Activated T-cell treated with anti-CD3 and anti-CD28 coated beads for 48 hours (primary cell): ENCODE measurements at regions not wholly inside any gene's neighbourhood (a gene's known extent, or its start where the extent isn't known, plus 50 kb on each side); places are given as distances from the start of the nearest gene placed in this dataset.
"Not testable (repeated sequence)": the region's sequence is repeated elsewhere in the genome, so short reads cannot be mapped to it uniquely, and the experiment has no call there.

Experiments used
- DNase-seq: peaks from one replicate; pipeline ENCODE4 v3.0.0-alpha.2; 2020; ENCODE audit warnings: low read depth

DNA sequence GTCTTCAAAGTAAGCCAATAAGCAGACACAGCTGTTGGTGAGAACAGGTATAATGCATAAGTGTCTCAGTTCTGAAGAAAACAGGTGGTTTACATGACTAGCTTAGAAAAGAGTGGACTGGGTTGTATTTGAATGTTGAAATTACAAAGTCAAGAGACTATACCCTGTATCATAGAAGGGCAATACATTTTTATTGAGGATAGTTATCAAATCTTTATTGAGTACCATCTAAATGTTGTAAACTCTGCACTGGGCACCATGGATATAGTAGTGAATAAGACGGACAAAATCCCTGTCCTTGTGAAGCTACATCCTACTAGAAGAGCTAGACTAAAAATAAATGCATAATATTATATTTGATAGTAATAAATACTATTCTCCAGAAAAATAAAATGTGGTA is 88.5 kb upstream of the CDC42EP3 start:
- DNase-seq, result not testable (repeated sequence)

DNA sequence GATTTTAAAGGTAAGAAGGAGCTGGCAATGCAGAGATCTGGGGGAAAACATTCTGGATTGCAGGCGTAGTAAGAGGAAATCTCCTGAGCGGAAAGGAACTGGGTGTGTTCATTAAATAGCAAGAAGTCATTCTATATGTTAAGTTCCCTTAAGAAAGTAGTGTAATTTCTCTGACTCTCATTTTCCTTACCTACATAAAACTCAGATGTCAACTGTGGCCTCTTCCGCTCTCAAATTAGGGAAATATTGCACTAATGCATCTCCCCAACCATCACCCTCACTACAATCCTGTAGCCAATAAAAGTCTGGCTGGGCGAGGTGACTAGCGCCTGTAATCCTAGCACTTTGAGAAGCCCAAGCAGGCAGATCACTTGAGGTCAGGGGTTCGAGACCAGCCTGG is 89.0 kb upstream of the CDC42EP3 start:
- DNase-seq, result no peak

DNA sequence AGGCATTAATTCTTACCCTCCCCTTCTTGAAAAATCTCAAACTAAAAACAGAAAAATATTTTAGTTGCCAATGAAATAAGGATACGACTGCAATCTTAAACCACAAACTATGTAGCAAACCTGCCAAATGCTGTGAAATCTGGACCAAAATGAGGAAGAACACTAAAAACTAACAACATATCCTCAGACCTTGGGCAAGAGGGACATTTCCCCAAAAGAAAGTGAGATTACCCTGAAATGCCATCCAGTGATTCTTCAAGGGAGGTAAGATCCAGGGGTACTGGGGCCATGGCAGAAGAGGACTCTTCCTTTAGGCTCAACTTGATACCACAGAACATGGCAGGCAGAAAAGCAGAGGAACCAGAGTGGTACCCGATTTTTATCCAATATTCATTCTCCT is 90.8 kb upstream of the CDC42EP3 start:
- not testable (repeated sequence) for DNase-seq

DNA sequence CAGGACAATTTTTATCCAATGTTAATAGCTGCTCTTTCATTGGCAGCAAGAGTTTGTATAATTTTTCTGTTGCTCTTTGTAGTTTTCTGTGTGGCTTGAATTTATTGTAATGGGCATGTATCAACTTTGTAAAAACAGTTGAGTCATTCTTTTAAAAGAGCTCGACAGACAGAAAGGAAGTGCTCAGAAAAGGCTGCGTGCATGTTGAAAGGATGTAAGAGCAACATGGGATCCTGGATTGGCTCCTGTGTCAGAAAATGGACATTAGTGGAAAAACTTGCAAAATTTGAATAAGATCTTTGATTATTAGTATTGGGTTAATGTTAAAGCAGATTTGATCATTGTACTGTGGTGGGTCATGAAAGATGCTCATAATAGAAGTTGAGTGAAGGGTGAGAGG is 93.3 kb upstream of the CDC42EP3 start:
- no peak for DNase-seq

DNA sequence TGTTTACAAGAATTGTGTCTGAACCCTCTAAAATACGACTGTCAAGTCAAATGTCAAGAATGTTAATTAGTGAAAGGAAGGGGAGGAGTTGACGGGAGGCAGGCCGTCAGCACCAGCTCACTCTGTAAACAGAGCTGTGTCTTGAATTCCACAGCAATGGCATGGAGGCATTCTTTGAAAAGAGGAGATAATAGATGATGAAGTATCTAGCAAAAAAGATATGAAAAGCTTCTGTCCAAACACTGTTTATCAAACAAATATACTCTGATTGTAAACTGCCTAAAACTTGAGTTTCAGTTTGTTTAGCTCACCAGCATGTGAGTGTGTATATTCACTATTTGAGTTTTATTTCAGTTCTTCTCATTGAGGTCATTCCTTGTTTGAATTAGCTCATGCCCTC is 94.7 kb upstream of the CDC42EP3 start:
- no peak for DNase-seq

DNA sequence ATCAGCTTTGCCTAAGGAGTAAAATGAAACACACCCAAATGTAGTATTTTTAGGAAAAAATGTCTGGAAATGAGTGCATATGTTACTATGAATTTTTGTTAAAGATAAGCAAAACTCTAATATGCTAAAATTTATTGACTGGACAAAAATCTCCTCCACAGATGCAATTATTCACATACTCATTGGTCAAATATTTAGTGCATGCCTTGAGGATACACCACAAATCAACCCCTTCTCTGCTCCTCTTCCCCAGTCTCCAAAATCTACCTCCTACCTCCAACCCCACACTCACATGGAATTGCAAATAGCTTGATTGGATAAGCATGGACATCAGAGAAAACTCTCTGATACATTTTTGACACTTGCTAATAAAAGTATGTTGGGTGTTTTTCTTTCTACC is 95.6 kb upstream of the CDC42EP3 start:
- no peak for DNase-seq

DNA sequence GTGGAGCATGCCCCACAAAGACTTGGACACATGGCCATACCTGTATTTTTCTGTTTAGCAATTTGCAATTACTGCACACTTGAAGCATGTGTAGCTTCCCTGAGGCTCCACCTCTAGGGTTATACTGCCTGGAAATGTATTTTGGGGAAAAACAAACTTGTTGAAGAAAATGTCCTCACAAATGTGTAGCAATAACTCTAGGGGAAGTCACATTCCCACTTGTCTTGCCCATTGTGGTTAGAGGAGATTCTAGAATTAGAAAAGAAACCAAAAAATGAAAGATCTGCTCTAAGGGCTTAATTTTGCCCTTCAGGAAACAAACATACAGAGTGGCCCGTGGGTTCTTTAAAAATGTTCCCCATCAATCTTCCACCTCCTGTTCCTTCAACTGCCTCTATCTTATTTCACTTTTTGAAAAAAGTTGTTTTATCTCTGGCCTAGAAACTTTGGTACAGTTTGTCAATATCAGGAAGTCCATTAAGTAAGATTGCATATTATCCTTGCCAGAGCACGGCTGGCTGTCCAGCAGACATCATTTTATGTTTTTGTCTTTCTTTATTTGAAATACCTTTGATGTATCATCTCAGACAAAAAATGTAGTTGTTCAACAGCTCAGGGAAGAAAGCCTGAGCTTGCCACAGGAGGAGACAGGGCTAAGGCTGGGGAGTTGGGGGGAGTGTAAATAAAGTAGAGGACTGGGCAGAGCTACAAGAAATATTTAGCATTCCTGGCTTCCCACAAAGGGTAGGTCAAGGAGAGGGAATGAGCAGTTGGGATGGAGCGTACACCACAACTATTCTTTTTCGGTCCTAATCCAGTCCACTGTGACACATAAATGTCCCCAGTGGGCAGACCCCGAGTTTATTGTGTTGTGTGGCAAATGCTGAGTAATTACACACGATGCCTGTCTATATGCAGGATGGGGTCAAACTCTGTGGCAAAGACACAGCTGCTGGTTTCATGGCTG is 96.8 kb upstream of the CDC42EP3 start:
- DNase-seq, result no peak

DNA sequence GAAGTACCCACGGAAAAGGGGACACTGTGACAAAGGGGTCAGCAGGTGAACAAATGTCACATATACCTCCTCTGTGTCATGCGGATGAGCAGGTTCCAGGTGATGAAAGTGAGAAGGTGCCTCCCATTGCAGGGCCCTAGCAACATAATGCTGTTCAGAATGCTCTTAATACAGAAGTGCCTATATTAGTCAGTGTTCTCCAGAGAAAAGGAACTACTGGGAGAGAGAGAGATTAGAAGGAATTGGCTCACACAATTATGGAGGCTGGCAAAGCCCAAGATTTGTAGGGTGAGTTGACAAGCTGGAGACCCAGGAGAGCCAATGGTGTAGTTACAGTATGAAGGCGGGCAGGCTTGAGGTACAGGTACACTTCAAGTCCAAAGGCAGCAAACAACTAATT is 98.1 kb upstream of the CDC42EP3 start:
- DNase-seq, result no peak

DNA sequence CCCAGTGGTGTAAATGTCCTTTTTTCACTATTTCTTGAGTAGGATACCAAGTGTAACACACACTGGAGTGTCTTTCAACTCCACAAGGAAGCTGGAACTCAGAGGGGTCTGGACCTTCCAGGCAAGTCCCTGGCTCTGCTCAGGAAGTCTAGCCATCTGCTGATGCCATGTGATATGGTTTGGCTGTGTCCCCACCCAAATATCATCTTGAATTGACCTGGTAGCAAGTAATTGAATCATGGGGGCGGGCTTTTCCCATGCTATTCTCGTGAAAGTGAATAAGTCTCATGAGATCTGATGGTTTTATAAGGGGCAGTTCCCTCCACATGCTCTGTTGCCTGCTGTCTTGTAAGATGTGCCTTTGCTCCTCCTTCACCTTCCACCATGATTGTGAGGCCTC is 99.4 kb upstream of the CDC42EP3 start:
- DNase-seq, result no peak

DNA sequence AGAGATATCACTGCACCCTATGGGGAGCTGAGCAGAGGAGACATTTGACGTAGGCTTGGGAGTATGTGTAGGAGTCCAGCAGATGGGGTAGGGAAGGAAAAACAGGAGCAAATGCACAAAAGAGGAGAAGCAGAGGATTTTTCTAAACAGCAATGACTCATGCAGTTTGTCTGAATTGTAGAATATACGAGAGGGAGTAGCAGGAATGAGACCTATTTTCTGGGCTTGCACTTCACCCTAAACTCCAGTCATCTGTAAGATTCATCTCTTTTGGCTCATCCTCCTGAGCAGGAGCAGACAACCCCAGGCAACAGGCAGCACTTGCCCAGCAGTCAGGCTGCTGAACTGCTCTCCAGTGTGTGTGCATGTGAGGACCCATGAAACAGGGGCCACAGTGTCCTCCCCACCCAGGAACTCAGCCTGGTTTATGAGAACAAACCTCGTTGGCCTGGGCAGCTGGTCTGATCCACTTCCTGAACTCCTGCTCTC is 100.2 kb upstream of the CDC42EP3 start:
- DNase-seq, result no peak

DNA sequence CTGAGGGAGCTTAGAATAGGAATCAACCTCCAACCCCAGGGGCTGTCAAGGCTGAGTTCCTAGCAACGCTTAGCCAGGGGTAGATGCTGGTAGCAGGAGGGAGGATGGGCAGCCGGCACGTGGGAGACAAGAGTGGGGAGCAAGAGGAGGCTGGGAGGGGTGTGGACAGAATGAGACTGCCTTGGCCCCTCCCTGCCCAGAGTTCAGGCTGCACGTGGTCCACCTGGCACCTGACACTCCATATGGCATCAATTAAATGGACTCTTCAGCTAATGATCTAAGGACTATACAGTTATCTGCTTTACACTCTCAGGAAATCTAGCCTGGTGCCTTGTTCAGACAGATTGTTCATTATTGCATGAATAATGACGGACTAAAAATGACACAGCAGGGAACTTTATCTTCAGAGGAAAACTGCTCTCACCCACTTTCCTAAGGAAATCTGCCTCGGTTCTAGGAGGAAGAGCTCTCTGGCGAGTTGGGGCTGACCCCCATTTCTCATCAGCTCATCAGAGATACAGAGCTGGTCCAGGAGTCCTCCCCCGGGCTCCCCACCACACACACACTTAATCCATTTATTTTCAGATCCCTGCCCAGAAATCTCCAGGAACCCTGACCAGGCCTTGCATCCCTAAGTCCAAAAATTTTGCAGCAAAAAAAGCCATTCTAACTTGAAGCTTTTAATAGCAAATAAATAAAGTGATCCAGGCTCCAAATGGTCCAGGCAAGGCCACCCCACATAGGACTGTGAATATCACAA is 102.1 kb upstream of the CDC42EP3 start:
- DNase-seq, result no peak

DNA sequence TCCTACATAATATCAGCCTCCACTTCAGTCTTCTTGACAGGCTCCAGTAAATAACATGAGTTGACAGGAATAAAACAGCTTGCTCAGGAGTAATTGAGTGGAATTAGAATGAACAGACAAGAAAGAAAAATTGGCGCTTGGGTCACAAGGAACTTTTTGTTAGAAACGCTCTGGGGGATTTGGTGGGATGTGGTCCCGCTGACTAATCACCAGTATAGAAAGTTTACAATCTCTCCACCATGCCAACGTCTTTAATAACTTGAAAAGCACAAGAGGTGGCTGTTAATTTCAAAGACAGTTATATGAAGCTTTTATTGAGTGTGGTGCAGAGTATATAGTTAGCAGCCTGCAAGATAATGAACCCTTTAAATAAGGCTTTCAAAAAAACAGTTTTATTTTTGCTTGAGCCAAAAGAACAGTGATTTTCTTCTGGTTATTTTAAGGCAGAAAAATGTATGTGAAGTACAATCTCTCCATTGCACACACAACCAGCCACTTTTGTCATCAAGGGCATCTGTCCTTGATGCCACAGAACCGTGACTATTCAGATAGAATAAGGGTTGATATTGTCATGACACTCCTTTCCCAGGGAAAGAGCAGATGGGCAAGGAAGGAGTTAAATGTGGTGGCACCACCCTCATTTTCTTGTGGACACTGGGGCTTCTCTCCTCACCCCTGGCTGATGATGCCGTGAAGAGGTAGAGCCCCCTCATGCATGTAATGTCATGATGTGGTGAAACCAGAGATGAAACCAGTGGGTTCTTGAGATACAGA is 102.9 kb upstream of the CDC42EP3 start:
- not testable (repeated sequence) for DNase-seq

DNA sequence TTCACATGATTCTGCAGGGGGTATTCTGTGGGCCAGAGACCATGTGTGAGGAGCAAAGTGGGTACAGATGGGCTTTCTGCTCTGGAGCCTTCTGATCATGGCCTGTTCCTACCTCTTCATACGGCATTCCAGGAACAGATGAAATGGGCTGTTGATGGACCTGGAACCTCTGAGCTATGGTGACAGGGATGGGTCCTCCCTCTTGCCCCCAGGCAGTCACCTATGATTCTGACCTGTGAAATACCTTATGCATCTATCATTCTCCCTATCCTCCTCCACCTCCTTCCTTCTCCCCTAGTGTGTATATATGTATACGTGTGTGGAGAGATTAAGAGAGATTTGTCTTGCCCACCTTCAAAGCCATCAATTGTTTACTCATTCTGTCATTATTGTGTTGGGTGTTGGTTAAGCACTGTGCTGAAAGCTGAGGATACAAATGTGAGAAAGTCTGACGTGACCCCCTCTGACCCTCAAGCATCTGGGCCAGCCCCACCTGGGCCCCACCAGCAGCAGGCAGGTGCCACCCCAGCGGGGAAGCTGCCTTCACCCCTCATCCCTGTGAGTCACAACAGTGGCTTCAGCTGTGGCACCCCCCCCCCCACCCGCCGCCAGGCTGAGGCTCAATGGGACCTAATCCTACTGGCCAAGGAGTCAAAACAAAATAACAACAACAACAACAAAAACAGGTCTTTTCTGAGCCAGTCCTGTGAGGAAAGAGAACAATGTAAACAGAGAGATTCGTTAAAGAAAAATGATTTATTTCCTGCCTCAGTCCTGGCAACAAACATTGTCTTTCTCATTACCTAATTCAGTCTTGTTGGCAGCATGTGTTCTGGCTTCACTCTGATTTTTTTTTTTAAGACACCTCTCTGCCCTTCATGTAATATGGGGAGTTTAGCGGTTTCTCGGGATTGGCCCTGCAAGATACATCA is 103.8 kb upstream of the CDC42EP3 start:
- no peak for DNase-seq

DNA sequence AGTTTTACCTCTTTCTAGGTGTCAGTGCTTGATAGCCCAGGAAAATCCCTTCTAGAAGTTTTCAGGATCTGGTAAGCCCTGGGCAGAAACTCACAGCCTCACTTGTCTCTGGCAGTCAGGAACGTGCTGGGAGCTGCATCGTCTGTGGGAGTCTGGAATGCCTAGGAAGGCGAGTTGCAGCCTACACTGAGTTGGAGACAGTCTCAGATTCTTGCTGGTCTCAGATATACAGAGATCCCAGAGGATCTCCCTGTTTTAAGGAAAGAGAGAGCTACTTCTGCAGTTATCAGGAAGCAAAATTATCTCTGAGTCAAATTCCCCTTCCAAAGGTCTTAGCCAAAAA is 104.4 kb upstream of the CDC42EP3 start:
- no peak for DNase-seq

DNA sequence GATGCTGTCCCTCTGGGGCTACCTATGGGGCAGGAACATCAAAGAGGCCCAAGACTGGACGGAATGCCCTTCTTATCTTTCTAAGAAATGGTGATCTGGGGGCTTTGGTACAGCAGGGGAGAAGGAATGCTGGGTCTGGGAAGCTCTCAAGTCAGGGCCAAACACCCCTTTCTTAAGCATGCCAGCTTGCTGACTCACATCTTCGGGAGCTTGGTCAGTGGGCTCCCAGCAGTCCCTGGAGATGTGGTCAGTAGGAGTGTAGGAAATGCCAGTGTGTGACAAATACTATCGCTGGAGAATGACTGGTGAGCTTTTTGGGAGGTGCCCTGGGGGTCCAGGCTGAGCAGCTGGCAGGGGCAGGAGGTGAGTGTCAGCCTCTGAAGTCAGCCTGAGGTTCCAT is 105.0 kb upstream of the CDC42EP3 start:
- no peak for DNase-seq

DNA sequence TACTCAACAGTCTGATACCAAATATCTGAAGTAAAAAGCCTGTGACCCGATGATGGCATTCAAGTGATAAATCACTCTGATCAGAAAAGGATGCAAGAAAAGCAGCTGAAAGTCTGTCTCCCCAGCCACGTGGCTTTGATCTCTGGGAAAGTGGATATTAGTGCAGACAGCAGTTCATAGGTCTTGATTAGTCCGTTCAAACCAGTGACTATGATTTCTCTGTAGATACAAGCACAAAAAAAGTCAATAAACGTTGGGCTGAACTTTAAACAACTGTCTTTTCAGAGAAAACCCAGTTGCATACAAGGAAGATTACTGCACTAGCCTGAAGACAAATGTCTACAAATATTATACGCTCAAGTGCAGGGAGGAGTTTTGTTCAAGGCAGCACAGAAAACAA is 107.7 kb upstream of the CDC42EP3 start:
- DNase-seq, result no peak

DNA sequence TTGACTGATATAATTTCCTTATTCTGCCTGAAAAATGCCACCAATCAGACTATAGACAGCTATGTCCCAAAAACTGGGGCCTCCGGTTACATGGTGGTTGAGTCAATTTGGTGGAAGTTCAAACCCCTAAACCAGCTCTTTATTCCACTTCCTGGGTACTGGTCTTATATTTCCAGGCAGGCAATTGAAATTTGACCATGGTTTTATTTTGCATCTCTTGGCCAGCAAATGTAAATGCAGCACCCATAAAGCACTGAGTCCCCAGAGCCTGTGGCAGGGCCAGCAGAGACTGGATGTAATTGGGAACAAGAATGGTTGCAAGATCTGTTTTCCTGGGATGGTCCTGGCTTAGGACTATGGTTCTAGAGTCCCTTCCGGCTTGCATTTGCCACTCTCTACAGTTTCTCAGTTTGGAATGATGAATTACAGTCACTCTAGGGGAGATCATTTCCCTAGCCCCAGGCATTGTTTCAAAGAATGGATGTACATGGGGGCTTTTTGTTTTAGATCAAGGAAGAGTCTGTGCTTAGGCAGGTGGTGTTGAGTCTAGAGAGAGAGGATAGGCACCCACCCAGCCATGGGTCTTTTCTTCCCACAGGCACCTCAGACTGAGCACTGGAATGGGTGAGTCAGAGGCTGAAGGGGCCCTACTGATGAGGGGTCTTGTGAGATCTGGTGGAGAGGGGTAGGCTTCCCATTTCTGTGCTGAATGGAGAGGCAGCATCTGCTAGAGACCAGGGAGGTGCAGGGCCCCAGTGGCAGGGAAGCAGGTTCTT is 108.4 kb upstream of the CDC42EP3 start:
- DNase-seq, result no peak

DNA sequence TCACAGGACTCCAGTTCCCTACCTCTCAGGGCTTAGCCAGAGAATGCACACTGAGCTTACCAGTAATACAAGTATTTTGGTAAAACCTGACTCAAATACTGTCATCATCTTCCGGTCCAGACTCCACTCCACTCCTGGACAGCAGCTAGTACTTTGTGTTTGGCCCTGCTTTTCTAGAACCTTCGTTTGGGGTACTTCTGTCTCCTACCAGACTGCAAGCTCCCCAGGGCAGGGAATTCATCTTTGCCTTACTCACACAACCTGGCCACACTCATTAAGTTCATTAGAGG is 108.9 kb upstream of the CDC42EP3 start:
- no peak for DNase-seq

DNA sequence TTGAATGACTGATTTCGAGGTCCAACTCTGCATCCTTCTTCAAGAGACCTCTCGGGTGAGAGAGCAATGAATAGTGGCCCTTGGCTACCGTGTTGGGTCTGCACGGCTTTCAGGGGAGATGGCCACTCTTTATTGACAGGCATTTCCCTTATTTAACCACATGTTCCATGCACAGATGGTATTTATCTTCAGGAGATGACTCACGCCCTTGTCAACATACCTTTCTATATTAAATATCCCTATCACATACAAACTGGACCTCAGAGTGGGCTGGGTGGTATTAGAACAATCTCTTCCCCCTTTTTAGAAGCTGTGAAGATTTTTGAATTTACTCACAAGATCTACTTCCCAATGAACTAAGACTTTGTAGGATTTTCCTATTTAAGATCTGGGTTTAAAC is 109.6 kb upstream of the CDC42EP3 start:
- no peak for DNase-seq

DNA sequence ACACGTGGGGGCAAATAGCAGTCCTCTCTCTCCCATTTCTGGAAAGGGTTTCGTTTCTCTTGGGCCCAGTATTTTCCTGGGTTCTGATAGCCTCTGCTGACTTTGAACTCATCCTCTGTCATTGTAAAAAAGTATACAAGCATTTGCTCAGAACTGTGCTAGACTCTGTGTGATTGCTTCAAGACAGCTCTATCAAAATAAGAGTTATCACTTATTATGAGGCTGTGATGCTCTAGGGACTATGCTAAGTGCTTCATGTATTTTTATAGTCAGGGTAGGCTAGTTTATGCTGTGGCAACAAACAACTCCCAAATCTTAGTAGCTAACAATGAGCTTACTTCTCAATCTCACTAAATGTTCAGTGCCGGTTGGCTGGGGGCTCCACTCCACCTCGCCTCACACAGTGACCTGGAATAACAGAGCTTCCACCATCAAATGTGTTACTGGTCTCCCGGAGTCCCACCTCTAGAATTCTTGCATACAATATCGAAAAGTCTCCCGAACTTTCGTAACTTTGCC is 110.8 kb upstream of the CDC42EP3 start:
- DNase-seq, result no peak
